ENCODE measurements at regions not wholly inside any gene's neighbourhood (a gene's known extent, or its start where the extent isn't known, plus 50 kb on each side); places are given as distances from the start of the nearest gene placed in this dataset.
A peak's percentile ranks its signal among the peaks of the same experiment; 100 is the strongest.
"Not testable (repeated sequence)": the region's sequence is repeated elsewhere in the genome, so short reads cannot be mapped to it uniquely, and the experiment has no call there.

DNA sequence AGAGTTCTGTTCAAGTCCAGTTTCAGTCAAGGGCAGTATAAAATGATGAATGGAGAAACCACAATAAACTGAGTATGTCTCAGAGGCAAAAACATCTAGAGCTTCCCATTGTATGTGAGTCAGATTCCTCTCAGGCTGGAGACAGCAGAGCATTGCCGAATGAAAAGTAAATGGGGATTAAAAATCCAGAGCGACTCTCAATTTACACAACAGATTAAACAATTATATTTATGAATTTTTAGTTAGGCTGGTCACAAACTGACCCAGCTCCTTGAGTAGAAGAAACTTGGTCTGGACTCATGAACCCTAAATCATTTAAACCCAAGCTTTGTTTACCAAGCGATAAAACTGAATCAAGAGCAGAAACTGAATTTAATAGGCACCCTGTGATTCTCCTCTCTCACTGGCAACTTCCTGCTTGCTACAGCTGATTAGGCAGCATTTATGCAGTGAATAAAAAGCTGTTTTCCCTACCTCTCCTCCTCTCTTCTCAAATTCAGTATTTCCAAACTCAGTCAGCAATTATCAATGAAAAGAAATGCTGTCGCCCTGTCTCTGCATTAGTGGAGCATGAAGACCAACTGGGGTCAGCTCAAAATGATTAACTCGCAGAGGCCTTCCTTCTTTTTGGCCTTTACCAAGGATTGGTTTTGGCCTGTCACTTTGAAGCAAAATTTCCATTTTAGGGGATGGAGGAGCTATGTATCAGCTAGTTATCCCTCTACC lies 568.0 kb downstream of the PDHA2 start:
- WGBS, 4 donors: 80 to 88% (median 85%) methylated on average over 5 of the region's 5 CpGs
- ATAC-seq: no peak
- TF ChIP-seq, protein P1, sequence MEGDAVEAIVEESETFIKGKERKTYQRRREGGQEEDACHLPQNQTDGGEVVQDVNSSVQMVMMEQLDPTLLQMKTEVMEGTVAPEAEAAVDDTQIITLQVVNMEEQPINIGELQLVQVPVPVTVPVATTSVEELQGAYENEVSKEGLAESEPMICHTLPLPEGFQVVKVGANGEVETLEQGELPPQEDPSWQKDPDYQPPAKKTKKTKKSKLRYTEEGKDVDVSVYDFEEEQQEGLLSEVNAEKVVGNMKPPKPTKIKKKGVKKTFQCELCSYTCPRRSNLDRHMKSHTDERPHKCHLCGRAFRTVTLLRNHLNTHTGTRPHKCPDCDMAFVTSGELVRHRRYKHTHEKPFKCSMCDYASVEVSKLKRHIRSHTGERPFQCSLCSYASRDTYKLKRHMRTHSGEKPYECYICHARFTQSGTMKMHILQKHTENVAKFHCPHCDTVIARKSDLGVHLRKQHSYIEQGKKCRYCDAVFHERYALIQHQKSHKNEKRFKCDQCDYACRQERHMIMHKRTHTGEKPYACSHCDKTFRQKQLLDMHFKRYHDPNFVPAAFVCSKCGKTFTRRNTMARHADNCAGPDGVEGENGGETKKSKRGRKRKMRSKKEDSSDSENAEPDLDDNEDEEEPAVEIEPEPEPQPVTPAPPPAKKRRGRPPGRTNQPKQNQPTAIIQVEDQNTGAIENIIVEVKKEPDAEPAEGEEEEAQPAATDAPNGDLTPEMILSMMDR (IDR thresholded peaks at IDR 0.05): no peak
- no peak for TF ChIP-seq POLR2A (IDR thresholded peaks at IDR 0.05)

DNA sequence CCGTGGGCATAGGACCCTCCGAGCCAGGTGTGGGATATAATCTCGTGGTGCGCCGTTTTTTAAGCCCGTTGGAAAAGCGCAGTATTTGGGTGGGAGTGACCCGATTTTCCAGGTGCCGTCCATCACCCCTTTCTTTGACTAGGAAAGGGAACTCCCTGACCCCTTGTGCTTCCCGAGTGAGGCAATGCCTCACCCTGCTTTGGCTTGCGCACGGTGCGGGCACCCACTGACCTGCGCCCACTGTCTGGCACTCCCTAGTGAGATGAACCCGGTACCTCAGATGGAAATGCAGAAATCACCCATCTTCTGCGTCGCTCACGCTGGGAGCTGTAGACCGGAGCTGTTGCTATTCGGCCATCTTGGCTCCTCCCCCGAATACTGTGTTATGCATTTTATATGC lies 575.0 kb downstream of the PDHA2 start:
- H3K36me3 ChIP-seq; H3K4me1 ChIP-seq; DNase-seq; H3K4me3 ChIP-seq; H3K27me3 ChIP-seq; ATAC-seq; H3K9me3 ChIP-seq; intact Hi-C loops (cut with DNase I); H3K27ac ChIP-seq: not testable (repeated sequence)
- 90 to 97% (median 92%) methylated on average over 17 to 21 of the region's 21 CpGs for WGBS, 4 donors

More for the DNA sequence above, 568.0 kb downstream of the PDHA2 start:
- no peaks in the 10 kb centered on the region for H3K27me3 ChIP-seq
- H3K9me3 ChIP-seq: no peaks in the 10 kb centered on the region
- H3K36me3 ChIP-seq: no peaks in the 10 kb centered on the region
- DNase-seq: no peak
- no peaks in the 10 kb centered on the region for H3K4me1 ChIP-seq
- intact Hi-C loops (cut with DNase I): no loop called here
- no peak overlapping the region for H3K4me3 ChIP-seq
- no peak overlapping the region for H3K27ac ChIP-seq

DNA sequence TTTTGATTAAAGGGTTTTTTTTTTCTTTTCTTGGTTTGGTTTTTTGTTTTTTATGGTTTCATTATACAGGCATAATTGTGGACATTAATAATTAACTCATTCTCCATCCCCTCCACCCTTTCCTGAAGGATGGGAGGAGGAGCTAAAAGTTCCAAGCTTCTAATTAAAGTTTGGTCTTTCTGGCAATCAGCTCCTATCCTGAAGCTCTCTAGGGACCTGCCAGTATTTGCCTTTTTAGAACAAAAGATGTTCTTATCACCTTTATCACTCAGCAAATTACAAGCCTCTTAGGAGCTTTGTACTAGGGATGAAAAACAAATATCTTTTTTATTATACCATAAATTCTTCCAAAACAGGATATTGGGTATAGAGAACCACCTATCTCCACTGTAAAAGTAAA lies 589.8 kb downstream of the PDHA2 start:
- ATAC-seq (peak in 1 of 4 donors; percentile 34), DNase-seq (no peak)
- Histone ChIP-seq H3K9me3 (peaks cover 0 to 2% (median 0%) of the 10 kb centered on the region in 12 donors), H3K36me3 (no peaks in the 10 kb centered on the region), H3K27me3 (no peaks in the 10 kb centered on the region), H3K4me3 (no peak overlapping the region), H3K27ac (no peak overlapping the region), H3K4me1 (no peaks in the 10 kb centered on the region)
- TF ChIP-seq, protein P1 (IDR thresholded peaks at IDR 0.05): no peak
- no peak for TF ChIP-seq POLR2A (IDR thresholded peaks at IDR 0.05)
- intact Hi-C loops (cut with DNase I): no loop called here

DNA sequence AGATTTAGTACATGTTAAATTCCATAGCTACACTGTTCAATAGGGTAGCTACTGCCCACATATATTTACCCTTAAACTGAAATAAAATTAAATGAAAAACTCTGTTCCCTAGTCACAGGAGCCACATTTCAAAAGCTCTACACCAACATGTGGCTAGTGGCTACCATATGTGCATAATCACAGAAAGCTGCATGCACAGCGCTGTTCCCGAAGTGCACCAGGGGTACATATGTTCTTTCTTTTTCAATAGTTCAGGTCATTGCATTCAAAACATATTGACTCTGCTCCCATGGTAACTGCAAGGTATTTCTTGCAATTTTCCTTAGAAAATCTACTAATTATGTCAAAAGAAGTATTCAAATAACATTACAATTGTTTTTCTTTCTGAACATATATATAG lies 591.2 kb downstream of the PDHA2 start:
- intact Hi-C loops (cut with DNase I): no loop called here
- DNase-seq (no peak), ATAC-seq (no peak)
- Histone ChIP-seq H3K4me1 (no peaks in the 10 kb centered on the region), H3K27ac (no peak overlapping the region), H3K4me3 (no peak overlapping the region), H3K27me3 (no peaks in the 10 kb centered on the region), H3K36me3 (no peaks in the 10 kb centered on the region), H3K9me3 (no peaks in the 10 kb centered on the region)
- TF ChIP-seq POLR2A (IDR thresholded peaks at IDR 0.05): no peak
- TF ChIP-seq, protein P1 (IDR thresholded peaks at IDR 0.05): no peak
- WGBS, 4 donors: 97 to 99% (median 98%) methylated on average over 2 of the region's 2 CpGs
